Loucy (cell line): ENCODE measurements at regions not wholly inside any gene's neighbourhood (a gene's known extent, or its start where the extent isn't known, plus 50 kb on each side); places are given as distances from the start of the nearest gene placed in this dataset.

ENCODE experiments used
- H2AFZ ChIP-seq: fragments of 200-600 bp; sonication (generic); 2 replicates; pipeline ENCODE4 v1.6.0; 2016; ENCODE audit warnings: antibody characterized with exemption, mild to moderate bottlenecking, low read length, moderate library complexity
- H3F3A ChIP-seq: fragments of 200-600 bp; 2 replicates; pipeline ENCODE4 v1.6.0; 2016; ENCODE audit warnings: antibody characterized with exemption, low read depth, mild to moderate bottlenecking
- H3K27me3 ChIP-seq: fragments of 200-600 bp; sonication (generic); 2 replicates; pipeline ENCODE4 v1.6.1; 2014; ENCODE audit warnings: low read length, mild to moderate bottlenecking; ENCODE audit not compliant: insufficient read depth, poor library complexity, severe bottlenecking
- H3K36me3 ChIP-seq: fragments of 200-600 bp; sonication (generic); 2 replicates; pipeline ENCODE4 v1.6.1; 2016; ENCODE audit warnings: low read length; ENCODE audit not compliant: insufficient read depth
- H3K4me1 ChIP-seq: fragments of 200-600 bp; sonication (generic); 2 replicates; pipeline ENCODE4 v1.5.1; 2014; ENCODE audit warnings: low read length, mild to moderate bottlenecking; ENCODE audit not compliant: insufficient read depth, poor library complexity, severe bottlenecking
- H3K4me2 ChIP-seq: fragments of 200-600 bp; sonication (generic); 2 replicates; pipeline ENCODE4 v1.6.0; 2014; ENCODE audit warnings: antibody characterized with exemption, low read length, low read depth, mild to moderate bottlenecking; ENCODE audit not compliant: poor library complexity, severe bottlenecking
- H3K4me3 ChIP-seq: fragments of 200-600 bp; sonication (generic); 2 replicates; pipeline ENCODE4 v1.5.1; 2014; ENCODE audit warnings: low read length, mild to moderate bottlenecking, mixed read lengths; ENCODE audit not compliant: poor library complexity, severe bottlenecking
- H3K79me2 ChIP-seq: fragments of 200-600 bp; sonication (generic); 2 replicates; pipeline ENCODE4 v1.6.1; 2014; ENCODE audit warnings: low read length; ENCODE audit not compliant: insufficient read depth
- H3K9ac ChIP-seq: fragments of 200-600 bp; sonication (generic); 2 replicates; pipeline ENCODE4 v1.6.0; 2014; ENCODE audit warnings: mild to moderate bottlenecking, low read depth, low read length, moderate library complexity; ENCODE audit not compliant: poor library complexity, severe bottlenecking
- H3K9me2 ChIP-seq: fragments of 200-600 bp; sonication (generic); replicated peaks from 2 replicates; pipeline ENCODE4 v1.6.1; 2016; ENCODE audit warnings: low read depth, low read length, mixed read lengths
- H3K9me3 ChIP-seq: fragments of 200-600 bp; sonication (generic); 2 replicates; pipeline ENCODE4 v1.6.1; 2014; ENCODE audit warnings: mild to moderate bottlenecking, antibody characterized with exemption, low read length, low read depth; ENCODE audit not compliant: insufficient read depth
- H4K20me1 ChIP-seq: fragments of 200-600 bp; sonication (generic); 2 replicates; pipeline ENCODE4 v1.6.0; 2014; ENCODE audit warnings: antibody characterized with exemption, low read length, mild to moderate bottlenecking; ENCODE audit not compliant: insufficient read depth, poor library complexity, severe bottlenecking
- EZH2phosphoT487 ChIP-seq: fragments of 200-600 bp; IDR thresholded peaks from 2 replicates; pipeline ENCODE4 v1.6.1; 2018; ENCODE audit warnings: antibody characterized with exemption, mild to moderate bottlenecking, moderate library complexity, borderline replicate concordance
- TF ChIP-seq, protein P1 (sequence below): fragments of 200-600 bp; sonication (generic); conservative IDR thresholded peaks from 2 replicates; pipeline ENCODE4 v1.5.1; 2014; ENCODE audit warnings: mild to moderate bottlenecking, antibody characterized with exemption, low read length

- Histone ChIP-seq H3K4me2 (no peak overlapping the region), H3K79me2 (no peaks in the 10 kb centered on the region), H3K9me2 (no peaks in the 10 kb centered on the region), H3F3A (no peaks in the 10 kb centered on the region), H3K4me1 (no peaks in the 10 kb centered on the region), H3K36me3 (no peaks in the 10 kb centered on the region), H4K20me1 (no peaks in the 10 kb centered on the region), H3K27me3 (no peaks in the 10 kb centered on the region), H3K9ac (no peak overlapping the region), H3K4me3 (no peak overlapping the region), H3K9me3 (no peaks in the 10 kb centered on the region), H2AFZ (no peak overlapping the region)
- TF ChIP-seq, protein P1, sequence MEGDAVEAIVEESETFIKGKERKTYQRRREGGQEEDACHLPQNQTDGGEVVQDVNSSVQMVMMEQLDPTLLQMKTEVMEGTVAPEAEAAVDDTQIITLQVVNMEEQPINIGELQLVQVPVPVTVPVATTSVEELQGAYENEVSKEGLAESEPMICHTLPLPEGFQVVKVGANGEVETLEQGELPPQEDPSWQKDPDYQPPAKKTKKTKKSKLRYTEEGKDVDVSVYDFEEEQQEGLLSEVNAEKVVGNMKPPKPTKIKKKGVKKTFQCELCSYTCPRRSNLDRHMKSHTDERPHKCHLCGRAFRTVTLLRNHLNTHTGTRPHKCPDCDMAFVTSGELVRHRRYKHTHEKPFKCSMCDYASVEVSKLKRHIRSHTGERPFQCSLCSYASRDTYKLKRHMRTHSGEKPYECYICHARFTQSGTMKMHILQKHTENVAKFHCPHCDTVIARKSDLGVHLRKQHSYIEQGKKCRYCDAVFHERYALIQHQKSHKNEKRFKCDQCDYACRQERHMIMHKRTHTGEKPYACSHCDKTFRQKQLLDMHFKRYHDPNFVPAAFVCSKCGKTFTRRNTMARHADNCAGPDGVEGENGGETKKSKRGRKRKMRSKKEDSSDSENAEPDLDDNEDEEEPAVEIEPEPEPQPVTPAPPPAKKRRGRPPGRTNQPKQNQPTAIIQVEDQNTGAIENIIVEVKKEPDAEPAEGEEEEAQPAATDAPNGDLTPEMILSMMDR, result no peak
- TF ChIP-seq EZH2phosphoT487, result no peak
Measured at GRCh38 chr10:10598297-10598696, 419.4 kb upstream of the CELF2 start.

GRCh38 chr10:10600004-10600403 is 417.7 kb upstream of the CELF2 start:
- Histone ChIP-seq H3K36me3 (no peaks in the 10 kb centered on the region), H3K79me2 (no peaks in the 10 kb centered on the region), H2AFZ (no peak overlapping the region), H3K4me2 (no peak overlapping the region), H3K9me3 (no peaks in the 10 kb centered on the region), H4K20me1 (no peaks in the 10 kb centered on the region), H3K4me1 (no peaks in the 10 kb centered on the region), H3F3A (no peaks in the 10 kb centered on the region), H3K27me3 (no peaks in the 10 kb centered on the region), H3K4me3 (no peak overlapping the region), H3K9ac (no peak overlapping the region), H3K9me2 (no peaks in the 10 kb centered on the region)
- TF ChIP-seq, protein P1, result no peak
- TF ChIP-seq EZH2phosphoT487, result no peak

GRCh38 chr10:10605551-10606081 is 412.1 kb upstream of the CELF2 start:
- Histone ChIP-seq H3F3A (no peaks in the 10 kb centered on the region), H3K9me3 (no peaks in the 10 kb centered on the region), H3K9me2 (no peaks in the 10 kb centered on the region), H2AFZ (no peak overlapping the region), H3K4me3 (no peak overlapping the region), H4K20me1 (no peaks in the 10 kb centered on the region), H3K79me2 (no peaks in the 10 kb centered on the region), H3K36me3 (no peaks in the 10 kb centered on the region), H3K9ac (no peak overlapping the region), H3K27me3 (no peaks in the 10 kb centered on the region), H3K4me2 (no peak overlapping the region), H3K4me1 (no peaks in the 10 kb centered on the region)
- TF ChIP-seq EZH2phosphoT487, result no peak
- TF ChIP-seq, protein P1, result no peak
